HepG2 (cell line): ENCODE measurements at regions not wholly inside any gene's neighbourhood (a gene's known extent, or its start where the extent isn't known, plus 50 kb on each side); places are given as distances from the start of the nearest gene placed in this dataset.

Source experiments
- AGO1 ChIP-seq: fragments of 200-400 bp; formaldehyde crosslinking; IDR thresholded peaks from 2 replicates; pipeline ENCODE4 v1.6.1; 2017; ENCODE audit warnings: mild to moderate bottlenecking, low read depth, low read length, moderate library complexity; ENCODE audit not compliant: poor library complexity, severe bottlenecking
- ATF3 ChIP-seq: sonication (generic); formaldehyde crosslinking; IDR thresholded peaks from 2 replicates; pipeline ENCODE4 v1.4.0; 2020; ENCODE audit warnings: missing genetic modification reagents
- BHLHE40 ChIP-seq: IDR thresholded peaks from 2 replicates; pipeline ENCODE4 v1.6.1; 2011; ENCODE audit warnings: low read length, improper control_type of control experiment
- E2F1 ChIP-seq: sonication (generic); formaldehyde crosslinking; IDR thresholded peaks from 2 replicates; pipeline ENCODE4 v1.5.0; 2020; ENCODE audit warnings: missing genetic modification reagents
- ETS1 ChIP-seq: sonication (generic); formaldehyde crosslinking; IDR thresholded peaks from 2 replicates; pipeline ENCODE4 v1.4.0; 2020; ENCODE audit warnings: missing genetic modification reagents
- GLMP ChIP-seq: sonication (generic); formaldehyde crosslinking; IDR thresholded peaks from 2 replicates; pipeline ENCODE4 v1.9.0; 2021; ENCODE audit warnings: missing genetic modification reagents, mild to moderate bottlenecking, borderline replicate concordance
- HES4 ChIP-seq: sonication (generic); formaldehyde crosslinking; IDR thresholded peaks from 2 replicates; pipeline ENCODE4 v1.9.0; 2021; ENCODE audit warnings: mild to moderate bottlenecking, missing genetic modification reagents, borderline replicate concordance
- HOXA9 ChIP-seq: sonication (generic); formaldehyde crosslinking; IDR thresholded peaks from 2 replicates; pipeline ENCODE4 v1.8.1; 2022; ENCODE audit warnings: missing genetic modification reagents, mild to moderate bottlenecking, moderate library complexity, borderline replicate concordance
- KDM2A ChIP-seq: sonication (generic); formaldehyde crosslinking; IDR thresholded peaks from 2 replicates; pipeline ENCODE4 v1.4.0; 2020; ENCODE audit warnings: low read depth, missing genetic modification reagents, borderline replicate concordance
- MBNL3 ChIP-seq: fragments of 250-450 bp; sonication (Bioruptor Pico); conservative IDR thresholded peaks from 2 replicates; pipeline ENCODE4 v1.8.0; 2022; ENCODE audit warnings: mild to moderate bottlenecking, inconsistent platforms
- NCOA2 ChIP-seq: sonication (generic); formaldehyde crosslinking; IDR thresholded peaks from 2 replicates; pipeline ENCODE4 v1.8.0; 2022; ENCODE audit warnings: inconsistent platforms
- NFRKB ChIP-seq: fragments of 450-650 bp; IDR thresholded peaks from 2 replicates; pipeline ENCODE4 v1.6.1; 2017
- NKX3-1 ChIP-seq: sonication (generic); formaldehyde crosslinking; IDR thresholded peaks from 2 replicates; pipeline ENCODE4 v1.5.0; 2020; ENCODE audit warnings: missing genetic modification reagents
- NR2F1 ChIP-seq, 2 experiments: fragments of 450-650 bp in 1 of 2; formaldehyde crosslinking in 1 of 2; IDR thresholded peaks; 2 replicates each; pipeline versions ENCODE4 v1.5.0 to v1.6.1; 2016 to 2020; ENCODE audit warnings: mild to moderate bottlenecking in 1 of 2, missing compliant biosample characterization in 1 of 2, missing genetic modification reagents in 1 of 2, moderate library complexity in 1 of 2
- PAXIP1 ChIP-seq: sonication (generic); formaldehyde crosslinking; conservative IDR thresholded peaks from 2 replicates; pipeline ENCODE4 v1.4.0; 2020; ENCODE audit warnings: mild to moderate bottlenecking, missing genetic modification reagents, moderate library complexity
- SOX5 ChIP-seq: IDR thresholded peaks from 2 replicates; pipeline ENCODE4 v1.6.1; 2016; ENCODE audit warnings: borderline replicate concordance
- SOX6 ChIP-seq, 2 experiments: fragments of 450-650 bp in 1 of 2; sonication (generic) in 1 of 2; formaldehyde crosslinking in 1 of 2; IDR thresholded peaks; 2 replicates each; pipeline versions ENCODE4 v1.4.0 to v1.6.1; 2017 to 2020; ENCODE audit warnings: antibody characterized with exemption in 1 of 2, mild to moderate bottlenecking in 1 of 2, missing genetic modification reagents in 1 of 2
- ZNF12 ChIP-seq: sonication (generic); formaldehyde crosslinking; IDR thresholded peaks from 2 replicates; pipeline ENCODE4 v1.5.0; 2020; ENCODE audit warnings: missing genetic modification reagents
- ZNF496 ChIP-seq: sonication (generic); formaldehyde crosslinking; IDR thresholded peaks from 2 replicates; pipeline ENCODE4 v1.8.1; 2023; ENCODE audit warnings: mild to moderate bottlenecking, moderate library complexity, missing genetic modification reagents; ENCODE audit not compliant: insufficient replicate concordance
- ZNF615 ChIP-seq: sonication (generic); formaldehyde crosslinking; IDR thresholded peaks from 2 replicates; pipeline ENCODE4 v1.5.0; 2020; ENCODE audit warnings: mild to moderate bottlenecking, missing genetic modification reagents, borderline replicate concordance
- ZNF672 ChIP-seq: sonication (generic); formaldehyde crosslinking; IDR thresholded peaks from 2 replicates; pipeline ENCODE4 v1.8.1; 2022; ENCODE audit warnings: missing genetic modification reagents
- ZNF709 ChIP-seq: sonication (generic); formaldehyde crosslinking; IDR thresholded peaks from 2 replicates; pipeline ENCODE4 v1.5.0; 2020; ENCODE audit warnings: mild to moderate bottlenecking, missing genetic modification reagents
- ZNF775 ChIP-seq: sonication (generic); formaldehyde crosslinking; IDR thresholded peaks from 2 replicates; pipeline ENCODE4 v1.4.0; 2020; ENCODE audit warnings: missing genetic modification reagents, mild to moderate bottlenecking, moderate library complexity, borderline replicate concordance

- TF ChIP-seq E2F1 (CRISPR knock-in tag) (no peak), HOXA9 (CRISPR knock-in tag) (no peak), GLMP (CRISPR knock-in tag) (no peak), NKX3-1 (no peak; the same call in 1 of the 2 replicates), ZNF615 (CRISPR knock-in tag) (no peak), ETS1 (CRISPR knock-in tag) (no peak), ZNF775 (CRISPR knock-in tag) (no peak), ZNF496 (CRISPR knock-in tag) (no peak), NCOA2 (CRISPR knock-in tag) (peak; percentile 55; the same call in 1 of the 2 replicates), BHLHE40 (peak; percentile 94), SOX5 (CRISPR knock-in tag) (peak; percentile 95), NR2F1 (CRISPR knock-in tag; IDR thresholded peaks at IDR 0.05) (peak in 1 of 2 experiments; percentile 26; a peak in 1 of 4 replicates), AGO1 (no peak), ZNF709 (no peak), ZNF672 (CRISPR knock-in tag) (no peak), ZNF12 (CRISPR knock-in tag) (peak; percentile 61), ATF3 (CRISPR knock-in tag) (no peak), KDM2A (CRISPR knock-in tag) (no peak), NFRKB (no peak), PAXIP1 (CRISPR knock-in tag) (peak; percentile 48; the same call in 1 of the 2 replicates), MBNL3 (CRISPR knock-in tag) (no peak), HES4 (CRISPR knock-in tag) (no peak), SOX6 (IDR thresholded peaks at IDR 0.05) (no peak), SOX6 (CRISPR knock-in tag; IDR thresholded peaks at IDR 0.05) (peak; percentile 97)
Measured at GRCh38 chr3:30081904-30082303, 524.5 kb upstream of the TGFBR2 start (continued).
